GM18517 (cell line): ENCODE measurements at regions not wholly inside any gene's neighbourhood (a gene's known extent, or its start where the extent isn't known, plus 50 kb on each side); places are given as distances from the start of the nearest gene placed in this dataset.
"Not testable (repeated sequence)": the region's sequence is repeated elsewhere in the genome, so short reads cannot be mapped to it uniquely, and the experiment has no call there.

Experiments
- ATAC-seq: cut with Tn5 transposase; IDR thresholded peaks from one replicate; pipeline ENCODE4 v1.9.1; 2021; ENCODE audit warnings: mild to moderate bottlenecking, moderate library complexity; ENCODE audit not compliant: unreplicated experiment

DNA sequence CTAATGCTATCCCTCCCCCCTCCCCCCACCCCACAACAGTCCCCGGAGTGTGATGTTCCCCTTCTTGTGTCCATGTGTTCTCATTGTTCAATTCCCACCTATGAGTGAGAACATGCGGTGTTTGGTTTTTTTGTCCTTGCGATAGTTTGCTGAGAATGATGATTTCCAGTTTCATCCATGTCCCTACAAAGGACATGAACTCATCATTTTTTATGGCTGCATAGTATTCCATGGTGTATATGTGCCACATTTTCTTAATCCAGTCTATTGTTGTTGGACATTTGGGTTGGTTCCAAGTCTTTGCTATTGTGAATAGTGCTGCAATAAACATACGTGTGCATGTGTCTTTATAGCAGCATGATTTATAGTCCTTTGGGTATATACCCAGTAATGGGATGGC lies 133.7 kb upstream of the ANK3 start:
- ATAC-seq: not testable (repeated sequence)

DNA sequence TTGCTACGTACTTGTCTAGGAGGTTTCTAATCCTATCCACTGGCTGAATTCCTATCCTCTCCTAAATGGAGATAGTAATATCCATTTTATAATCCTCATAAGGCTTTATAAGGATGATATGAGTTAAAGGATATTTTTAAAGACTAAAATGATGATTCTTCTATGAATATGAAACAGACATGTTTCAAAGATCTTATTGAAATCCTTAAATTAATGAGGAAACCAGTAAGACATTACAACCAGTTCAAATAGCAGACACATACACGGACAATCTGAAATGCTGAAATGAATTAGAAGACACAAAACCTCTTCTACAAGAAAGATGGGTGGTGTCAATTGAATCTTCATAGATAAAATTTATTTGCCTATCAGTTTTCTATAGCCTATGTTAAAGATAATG lies 132.9 kb upstream of the ANK3 start:
- no peak for ATAC-seq

DNA sequence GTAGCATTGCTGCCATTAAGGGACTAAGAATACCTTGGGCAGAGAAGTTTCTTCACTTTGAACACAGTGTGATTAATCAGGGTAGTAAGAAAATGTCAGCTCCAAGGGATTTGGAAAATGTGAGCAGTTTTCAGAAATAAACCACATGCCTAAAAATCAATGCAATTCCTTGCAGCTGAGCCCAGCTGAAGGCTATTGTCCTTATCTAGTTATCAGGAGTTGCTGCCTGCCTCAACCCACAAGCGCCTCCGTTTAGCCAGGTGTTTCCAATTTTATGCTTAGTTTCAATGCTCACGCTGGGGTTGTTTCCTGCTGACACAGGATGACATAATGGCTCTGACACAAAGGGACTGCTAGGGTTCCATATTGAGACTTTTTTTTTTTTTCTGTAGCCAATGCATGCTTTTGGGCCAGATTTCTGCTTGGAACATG lies 132.3 kb upstream of the ANK3 start:
- no peak for ATAC-seq

DNA sequence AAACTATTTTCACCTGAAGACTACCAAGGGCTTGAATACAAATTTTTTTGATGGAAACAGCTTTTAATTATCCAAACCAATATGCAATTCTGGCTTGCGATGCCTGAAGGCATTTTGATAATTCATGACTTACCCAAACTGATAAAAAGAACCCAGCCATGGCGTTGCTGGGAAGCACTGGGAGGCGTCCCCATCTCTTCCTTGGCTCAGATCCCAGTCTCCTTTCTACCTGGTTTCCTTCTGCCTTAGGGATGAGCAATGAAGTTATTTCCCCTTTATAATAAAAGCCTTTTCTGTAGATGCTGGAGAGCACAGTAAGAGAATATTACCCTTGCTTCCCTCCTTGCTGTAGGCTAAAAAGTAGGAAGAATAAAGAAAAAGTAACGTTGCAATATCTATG lies 129.1 kb upstream of the ANK3 start:
- no peak for ATAC-seq

DNA sequence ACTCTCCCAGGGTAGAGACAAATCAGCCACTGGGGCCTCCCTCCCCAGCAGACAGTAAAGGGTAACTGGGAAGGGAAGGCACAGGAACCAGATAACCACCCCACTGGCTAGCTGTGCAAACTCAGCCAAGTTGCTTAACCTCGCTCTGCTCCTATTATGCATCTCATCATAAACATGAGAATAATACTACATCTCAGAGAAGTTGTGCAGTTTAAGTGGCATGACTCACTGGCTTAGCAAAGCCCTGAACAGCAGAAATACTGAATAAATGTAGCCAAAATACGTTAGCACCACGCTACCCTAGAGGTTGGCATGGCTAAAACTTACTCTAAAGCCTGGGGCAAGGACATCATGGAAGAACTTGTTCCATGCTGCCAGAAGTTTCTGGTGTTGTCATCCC lies 128.1 kb upstream of the ANK3 start:
- no peak for ATAC-seq

GRCh38 chr10:60513281-60513680 lies 123.6 kb upstream of the ANK3 start:
- peak; percentile 79 for ATAC-seq

GRCh38 chr10:60511477-60512229 lies 122.0 kb upstream of the ANK3 start:
- ATAC-seq: no peak

- ATAC-seq: no peak
These were observed 119.2 kb upstream of the ANK3 start for GRCh38 chr10:60508831-60509230.

DNA sequence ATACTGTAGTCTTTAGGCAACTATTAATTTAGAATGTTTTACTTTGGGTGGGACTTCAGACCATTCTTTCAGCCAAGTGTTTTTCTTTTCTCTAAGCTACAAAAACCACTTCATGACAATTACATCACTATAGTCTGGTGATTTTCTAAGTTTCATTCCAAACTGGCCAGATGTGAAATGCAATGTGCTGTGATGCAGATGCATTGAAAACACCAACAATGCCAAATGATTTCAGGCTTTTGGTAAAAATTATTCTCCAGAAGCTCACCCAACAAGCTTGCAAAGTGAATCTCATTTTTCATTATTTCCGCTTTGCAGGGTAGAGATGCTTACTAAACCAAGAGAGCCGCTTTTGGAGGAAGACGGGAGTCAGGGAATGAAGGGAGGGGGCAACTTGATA lies 118.4 kb upstream of the ANK3 start:
- ATAC-seq: no peak

GRCh38 chr10:60502621-60503020 lies 112.9 kb upstream of the ANK3 start:
- no peak for ATAC-seq

DNA sequence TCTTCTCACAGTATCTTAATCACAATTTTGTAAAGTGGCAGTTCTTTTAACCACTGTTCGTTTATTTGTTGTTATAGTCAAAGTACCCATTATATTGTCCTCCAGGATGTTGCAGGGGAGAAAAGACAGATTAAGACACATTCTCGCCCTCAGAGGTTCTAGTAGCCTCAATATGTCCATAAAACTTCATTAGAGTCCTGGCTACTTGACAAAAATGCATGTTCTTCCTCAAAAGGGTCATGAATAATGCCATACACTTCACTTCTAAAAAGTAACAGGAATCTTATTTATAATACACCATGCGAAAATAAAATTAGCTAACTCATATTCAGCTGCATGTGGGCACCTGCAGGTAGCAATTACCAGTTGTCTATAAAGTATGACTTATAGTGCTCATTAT lies 109.3 kb upstream of the ANK3 start:
- no peak for ATAC-seq

- no peak for ATAC-seq
These were observed 107.7 kb upstream of the ANK3 start for GRCh38 chr10:60497364-60497763.

- ATAC-seq: no peak
These were observed 106.5 kb upstream of the ANK3 start for GRCh38 chr10:60496181-60496580.

- no peak for ATAC-seq
These were observed 105.8 kb upstream of the ANK3 start for GRCh38 chr10:60495338-60496055.

DNA sequence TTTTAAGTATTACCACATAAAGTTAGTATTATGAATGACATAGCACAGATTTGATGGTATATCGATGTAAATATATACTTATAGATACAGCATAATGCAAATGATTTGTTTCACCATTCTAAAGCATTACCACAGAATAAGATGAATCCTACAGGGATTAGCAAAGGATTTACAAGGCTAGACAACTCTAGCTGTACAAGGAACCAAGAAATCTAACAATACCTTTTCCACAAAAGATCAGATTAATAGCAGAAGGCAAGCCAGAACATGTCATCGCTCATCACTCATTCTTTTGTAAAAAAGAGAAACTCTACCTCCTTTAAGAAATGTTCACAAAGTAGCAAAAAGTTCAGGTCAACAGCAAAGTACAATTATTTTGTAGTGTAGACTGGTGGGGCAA lies 105.1 kb upstream of the ANK3 start:
- ATAC-seq: no peak

DNA sequence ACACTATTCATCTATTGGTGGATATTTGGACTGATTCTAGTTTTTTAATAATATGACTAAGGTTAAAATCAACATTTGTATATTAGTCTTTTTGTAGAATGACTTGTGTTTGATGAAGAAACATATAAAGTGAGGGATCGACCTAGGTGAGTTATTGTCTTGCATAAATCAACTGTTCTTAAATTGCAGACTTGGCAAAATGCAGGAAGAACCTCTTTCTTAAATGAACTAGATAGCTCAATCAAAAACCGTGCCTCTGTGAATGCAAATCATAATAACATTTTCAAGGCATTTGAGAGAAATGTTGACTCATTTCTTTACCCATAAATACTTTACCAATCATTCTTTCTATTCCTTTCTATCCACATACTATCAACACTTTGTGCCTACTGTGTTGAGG lies 101.5 kb upstream of the ANK3 start:
- no peak for ATAC-seq

- ATAC-seq: no peak
These were observed 100.3 kb upstream of the ANK3 start for GRCh38 chr10:60490013-60490412.

- ATAC-seq: no peak
These were observed 98.5 kb upstream of the ANK3 start for GRCh38 chr10:60488111-60488669.

DNA sequence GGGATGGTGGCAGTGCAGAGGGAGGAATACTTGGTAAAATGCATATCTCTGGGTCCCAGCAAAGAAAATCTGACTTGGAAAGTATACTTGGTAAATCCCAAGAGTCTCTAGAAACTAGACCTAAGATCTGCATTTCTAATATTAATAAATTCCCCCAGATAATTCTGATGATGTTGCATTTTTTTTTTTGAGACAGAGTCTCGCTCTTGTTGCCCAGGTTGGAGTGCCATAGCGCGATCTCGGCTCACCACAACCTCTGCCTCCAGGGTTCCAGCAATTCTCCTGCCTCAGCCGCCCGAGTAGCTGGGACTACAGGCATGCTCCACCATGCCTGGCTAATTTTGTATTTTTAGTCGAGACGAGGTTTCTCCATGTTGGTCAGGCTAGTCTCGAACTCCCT lies 97.9 kb upstream of the ANK3 start:
- no peak for ATAC-seq

GRCh38 chr10:60485025-60485424 lies 95.3 kb upstream of the ANK3 start:
- ATAC-seq: no peak

DNA sequence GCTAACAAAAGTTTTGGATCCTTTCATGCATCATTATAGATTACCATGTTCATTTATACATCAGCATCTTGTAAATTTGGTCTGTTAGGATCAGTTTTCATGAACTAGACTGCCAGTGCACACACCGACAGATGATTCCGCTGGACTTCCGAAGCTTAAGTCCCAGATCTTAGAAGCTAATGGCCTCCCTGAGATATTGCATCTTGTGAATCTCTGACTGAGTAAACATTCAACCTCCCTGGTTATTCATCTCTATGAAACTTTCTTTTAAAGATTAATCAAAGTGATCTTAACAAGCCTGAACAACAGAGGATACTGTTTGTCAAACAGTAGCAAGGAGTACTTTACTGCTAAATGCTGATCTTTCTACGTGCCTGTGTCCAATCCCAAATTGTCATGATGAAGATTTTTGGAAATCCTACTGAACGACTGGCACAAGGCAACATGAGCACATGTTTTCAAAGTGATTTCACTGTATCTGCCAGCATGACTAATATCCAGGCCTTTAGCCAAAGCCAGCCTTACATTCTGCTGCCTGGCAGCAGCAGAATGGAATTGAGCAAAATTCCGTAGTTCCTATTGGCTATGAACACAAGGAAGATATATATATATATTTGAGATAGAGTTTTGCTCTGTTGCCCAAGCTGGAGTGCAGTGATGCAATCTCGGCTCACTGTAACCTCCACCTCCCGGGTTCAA lies 91.3 kb upstream of the ANK3 start:
- ATAC-seq: no peak
